ENCODE measurements at regions not wholly inside any gene's neighbourhood (a gene's known extent, or its start where the extent isn't known, plus 50 kb on each side); places are given as distances from the start of the nearest gene placed in this dataset.

DNA sequence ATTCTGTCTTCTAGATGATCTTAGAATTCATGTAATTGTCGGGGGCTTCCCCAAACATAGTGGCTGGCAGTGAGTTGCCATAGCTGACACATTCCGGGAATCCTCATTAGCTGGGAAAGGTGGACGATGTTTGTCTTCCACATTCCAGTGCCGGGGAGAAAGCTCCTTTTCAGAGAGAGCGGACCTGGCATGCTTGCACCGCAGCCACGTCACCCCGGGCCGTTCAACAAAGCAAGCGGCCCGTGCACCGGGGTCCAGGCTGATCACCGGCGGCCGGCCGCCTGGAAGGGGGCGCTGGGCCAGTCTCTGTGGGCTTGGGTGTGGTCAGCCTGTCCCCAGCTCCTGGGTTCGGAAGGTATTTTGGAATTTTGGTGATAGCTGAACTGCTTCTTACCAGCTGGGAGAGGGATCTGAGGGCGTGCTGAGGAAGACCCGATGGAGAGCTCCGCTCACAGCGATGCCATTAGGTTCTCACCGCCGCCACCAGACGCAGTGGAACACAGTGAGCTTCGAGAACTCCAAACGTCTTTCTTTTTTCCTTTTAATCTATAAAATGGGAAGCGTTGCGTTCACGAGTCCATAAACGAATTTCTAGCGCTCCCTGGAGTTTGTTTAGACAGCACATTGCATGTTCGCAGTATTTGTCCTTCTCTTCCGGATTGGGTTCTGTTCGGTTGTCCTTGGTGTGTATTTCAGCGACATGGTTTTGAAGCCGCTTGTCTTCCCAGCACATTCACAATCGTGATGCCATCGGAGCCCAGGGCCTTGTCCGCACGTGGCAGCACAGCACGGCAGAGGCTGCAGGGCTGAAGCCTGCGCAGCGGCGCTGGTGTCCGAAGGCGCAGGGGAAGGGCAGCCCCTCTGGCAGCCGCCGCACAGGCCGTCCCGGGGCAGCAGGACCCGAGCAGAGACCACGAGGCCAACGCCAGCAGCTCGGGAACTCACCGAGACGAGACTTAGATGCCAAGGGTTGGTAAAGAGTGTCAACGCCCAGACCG, 557.6 kb downstream of the QKI start (continued):
- TF ChIP-seq, protein P1, sequence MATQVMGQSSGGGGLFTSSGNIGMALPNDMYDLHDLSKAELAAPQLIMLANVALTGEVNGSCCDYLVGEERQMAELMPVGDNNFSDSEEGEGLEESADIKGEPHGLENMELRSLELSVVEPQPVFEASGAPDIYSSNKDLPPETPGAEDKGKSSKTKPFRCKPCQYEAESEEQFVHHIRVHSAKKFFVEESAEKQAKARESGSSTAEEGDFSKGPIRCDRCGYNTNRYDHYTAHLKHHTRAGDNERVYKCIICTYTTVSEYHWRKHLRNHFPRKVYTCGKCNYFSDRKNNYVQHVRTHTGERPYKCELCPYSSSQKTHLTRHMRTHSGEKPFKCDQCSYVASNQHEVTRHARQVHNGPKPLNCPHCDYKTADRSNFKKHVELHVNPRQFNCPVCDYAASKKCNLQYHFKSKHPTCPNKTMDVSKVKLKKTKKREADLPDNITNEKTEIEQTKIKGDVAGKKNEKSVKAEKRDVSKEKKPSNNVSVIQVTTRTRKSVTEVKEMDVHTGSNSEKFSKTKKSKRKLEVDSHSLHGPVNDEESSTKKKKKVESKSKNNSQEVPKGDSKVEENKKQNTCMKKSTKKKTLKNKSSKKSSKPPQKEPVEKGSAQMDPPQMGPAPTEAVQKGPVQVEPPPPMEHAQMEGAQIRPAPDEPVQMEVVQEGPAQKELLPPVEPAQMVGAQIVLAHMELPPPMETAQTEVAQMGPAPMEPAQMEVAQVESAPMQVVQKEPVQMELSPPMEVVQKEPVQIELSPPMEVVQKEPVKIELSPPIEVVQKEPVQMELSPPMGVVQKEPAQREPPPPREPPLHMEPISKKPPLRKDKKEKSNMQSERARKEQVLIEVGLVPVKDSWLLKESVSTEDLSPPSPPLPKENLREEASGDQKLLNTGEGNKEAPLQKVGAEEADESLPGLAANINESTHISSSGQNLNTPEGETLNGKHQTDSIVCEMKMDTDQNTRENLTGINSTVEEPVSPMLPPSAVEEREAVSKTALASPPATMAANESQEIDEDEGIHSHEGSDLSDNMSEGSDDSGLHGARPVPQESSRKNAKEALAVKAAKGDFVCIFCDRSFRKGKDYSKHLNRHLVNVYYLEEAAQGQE (IDR thresholded peaks at IDR 0.05; ENCODE audit: borderline replicate concordance) = no peak
- TF ChIP-seq, protein P1 (CRISPR knock-in tag; IDR thresholded peaks at IDR 0.05; ENCODE audit: low read depth) = no peak
- TF ChIP-seq, protein P2, sequence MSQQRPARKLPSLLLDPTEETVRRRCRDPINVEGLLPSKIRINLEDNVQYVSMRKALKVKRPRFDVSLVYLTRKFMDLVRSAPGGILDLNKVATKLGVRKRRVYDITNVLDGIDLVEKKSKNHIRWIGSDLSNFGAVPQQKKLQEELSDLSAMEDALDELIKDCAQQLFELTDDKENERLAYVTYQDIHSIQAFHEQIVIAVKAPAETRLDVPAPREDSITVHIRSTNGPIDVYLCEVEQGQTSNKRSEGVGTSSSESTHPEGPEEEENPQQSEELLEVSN (IDR thresholded peaks at IDR 0.05; ENCODE audit: borderline replicate concordance in 1 of 2, extremely low read depth in 1 of 2, insufficient read depth in 1 of 2, insufficient read length in 1 of 2, low read depth in 1 of 2, low read length in 1 of 2, poor library complexity in 1 of 2, severe bottlenecking in 1 of 2) = peak in 1 of 2 experiments; percentile 59
- TF ChIP-seq SAFB2 (IDR thresholded peaks at IDR 0.05; ENCODE audit: borderline replicate concordance, low read depth, low read length, severe bottlenecking) = no peak
- no peak for TF ChIP-seq ZNF449 (CRISPR knock-in tag; IDR thresholded peaks at IDR 0.05)
- TF ChIP-seq, protein P3, sequence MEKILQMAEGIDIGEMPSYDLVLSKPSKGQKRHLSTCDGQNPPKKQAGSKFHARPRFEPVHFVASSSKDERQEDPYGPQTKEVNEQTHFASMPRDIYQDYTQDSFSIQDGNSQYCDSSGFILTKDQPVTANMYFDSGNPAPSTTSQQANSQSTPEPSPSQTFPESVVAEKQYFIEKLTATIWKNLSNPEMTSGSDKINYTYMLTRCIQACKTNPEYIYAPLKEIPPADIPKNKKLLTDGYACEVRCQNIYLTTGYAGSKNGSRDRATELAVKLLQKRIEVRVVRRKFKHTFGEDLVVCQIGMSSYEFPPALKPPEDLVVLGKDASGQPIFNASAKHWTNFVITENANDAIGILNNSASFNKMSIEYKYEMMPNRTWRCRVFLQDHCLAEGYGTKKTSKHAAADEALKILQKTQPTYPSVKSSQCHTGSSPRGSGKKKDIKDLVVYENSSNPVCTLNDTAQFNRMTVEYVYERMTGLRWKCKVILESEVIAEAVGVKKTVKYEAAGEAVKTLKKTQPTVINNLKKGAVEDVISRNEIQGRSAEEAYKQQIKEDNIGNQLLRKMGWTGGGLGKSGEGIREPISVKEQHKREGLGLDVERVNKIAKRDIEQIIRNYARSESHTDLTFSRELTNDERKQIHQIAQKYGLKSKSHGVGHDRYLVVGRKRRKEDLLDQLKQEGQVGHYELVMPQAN (IDR thresholded peaks at IDR 0.05; ENCODE audit: borderline replicate concordance) = no peak
- no peak for TF ChIP-seq KAT8 (IDR thresholded peaks at IDR 0.05; ENCODE audit: low read depth)
- TF ChIP-seq, protein P4, sequence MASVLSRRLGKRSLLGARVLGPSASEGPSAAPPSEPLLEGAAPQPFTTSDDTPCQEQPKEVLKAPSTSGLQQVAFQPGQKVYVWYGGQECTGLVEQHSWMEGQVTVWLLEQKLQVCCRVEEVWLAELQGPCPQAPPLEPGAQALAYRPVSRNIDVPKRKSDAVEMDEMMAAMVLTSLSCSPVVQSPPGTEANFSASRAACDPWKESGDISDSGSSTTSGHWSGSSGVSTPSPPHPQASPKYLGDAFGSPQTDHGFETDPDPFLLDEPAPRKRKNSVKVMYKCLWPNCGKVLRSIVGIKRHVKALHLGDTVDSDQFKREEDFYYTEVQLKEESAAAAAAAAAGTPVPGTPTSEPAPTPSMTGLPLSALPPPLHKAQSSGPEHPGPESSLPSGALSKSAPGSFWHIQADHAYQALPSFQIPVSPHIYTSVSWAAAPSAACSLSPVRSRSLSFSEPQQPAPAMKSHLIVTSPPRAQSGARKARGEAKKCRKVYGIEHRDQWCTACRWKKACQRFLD (CRISPR knock-in tag; IDR thresholded peaks at IDR 0.05) = no peak
- TF ChIP-seq CXXC5 (CRISPR knock-in tag; IDR thresholded peaks at IDR 0.05) = no peak
- no peak for TF ChIP-seq PRMT5 (CRISPR knock-in tag; IDR thresholded peaks at IDR 0.05)
- no peak for TF ChIP-seq TAF7 (tag; IDR thresholded peaks at IDR 0.05)

All from K562 (cell line).